GM12878 (cell line): ENCODE measurements at regions not wholly inside any gene's neighbourhood (a gene's known extent, or its start where the extent isn't known, plus 50 kb on each side); places are given as distances from the start of the nearest gene placed in this dataset.

Source experiments
- ATAC-seq: fragments of 200-7000 bp; cut with Tn5 transposase; 3 replicates; pipeline ENCODE4 v1.9.1; 2020; ENCODE audit warnings: mild to moderate bottlenecking, moderate library complexity
- BruUV-seq: library from RNA; stranded (reverse); fragments of 400-500 nt; replicated peaks from 2 replicates; lab custom pipeline; 2021; lab: Mats Ljungman, UMichigan
- CTCF ChIA-PET: fragments of 300-600 bp; sonication (Branson Sonifier 250); formaldehyde crosslinking; extraction: SDS; loops from one replicate; lab custom pipeline; 2021; ENCODE audit warnings: inconsistent platforms; lab: Yijun Ruan, JAX
- POLR2A ChIA-PET: fragments of 350-600 bp; formaldehyde crosslinking; extraction: SDS; loops from one replicate; lab custom pipeline; 2021; ENCODE audit warnings: inconsistent platforms; lab: Charles Lee
- RAD21 ChIA-PET: fragments of 300-600 bp; sonication (Branson Sonifier 250); formaldehyde crosslinking; loops from one replicate; lab custom pipeline; 2023; ENCODE audit warnings: antibody characterized with exemption; ENCODE audit not compliant: unreplicated experiment; lab: Charles Lee
- SMC1A ChIA-PET: fragments of 300-600 bp; sonication (Branson Sonifier 250); formaldehyde crosslinking; loops from one replicate; lab custom pipeline; 2023; ENCODE audit not compliant: unreplicated experiment, uncharacterized antibody; lab: Charles Lee
- DNase-seq: peaks from one replicate; pipeline ENCODE4 v3.0.0-alpha.2; 2011; ENCODE audit warnings: low read depth, low spot score
- FAIRE-seq: peaks from 3 replicates; lab custom pipeline; 2011; peaks lifted over from hg19 to GRCh38; lab: Jason Lieb, UNC
- H2AFZ ChIP-seq: 2 replicates; pipeline ENCODE4 v1.6.0; 2011; ENCODE audit warnings: low read depth, low read length, control low read depth; ENCODE audit not compliant: control insufficient read depth
- H3K27ac ChIP-seq: 2 replicates; pipeline ENCODE4 v1.5.1; 2011; ENCODE audit warnings: control low read depth; ENCODE audit not compliant: control insufficient read depth, insufficient read depth
- H3K27me3 ChIP-seq, 2 experiments: replicated peaks in 1 of 2; 2 replicates each; pipeline versions ENCODE4 v1.6.0 to v1.6.1; 2011; ENCODE audit warnings: low read length in 1 of 2; ENCODE audit not compliant: control insufficient read depth in 2 of 2, insufficient read depth in 2 of 2
- H3K36me3 ChIP-seq, 2 experiments: 2 replicates each; pipeline ENCODE4 v1.5.1; 2011; ENCODE audit warnings: low read length in 1 of 2; ENCODE audit not compliant: control insufficient read depth in 2 of 2, insufficient read depth in 2 of 2
- H3K4me1 ChIP-seq: 2 replicates; pipeline ENCODE4 v1.6.1; 2011; ENCODE audit warnings: mild to moderate bottlenecking, low read length, moderate library complexity, mixed read lengths; ENCODE audit not compliant: control insufficient read depth, insufficient read depth
- H3K4me2 ChIP-seq: 2 replicates; pipeline ENCODE4 v1.6.0; 2011; ENCODE audit warnings: control low read depth; ENCODE audit not compliant: control insufficient read depth, insufficient read depth
- H3K4me3 ChIP-seq: fragments of 200-600 bp; sonication (generic); 2 replicates; pipeline ENCODE4 v1.5.1; 2016
- H3K79me2 ChIP-seq: 2 replicates; pipeline ENCODE4 v1.6.0; 2011; ENCODE audit warnings: low read length; ENCODE audit not compliant: control insufficient read depth, insufficient read depth
- H3K9ac ChIP-seq: 2 replicates; pipeline ENCODE4 v1.8.0; 2011; ENCODE audit warnings: low read length, control low read depth, mixed read lengths; ENCODE audit not compliant: control insufficient read depth, insufficient read depth
- H3K9me3 ChIP-seq: replicated peaks from 3 replicates; pipeline ENCODE4 v1.5.1; 2011; ENCODE audit warnings: mild to moderate bottlenecking, low read length; ENCODE audit not compliant: control insufficient read depth, insufficient read depth
- H4K20me1 ChIP-seq: 2 replicates; pipeline ENCODE4 v1.6.0; 2011; ENCODE audit not compliant: control insufficient read depth, insufficient read depth
- CHD2 ChIP-seq: IDR thresholded peaks from 2 replicates; pipeline ENCODE4 v1.6.1; 2011; ENCODE audit warnings: low read depth, low read length, improper control_type of control experiment, borderline replicate concordance
- NFYB ChIP-seq: IDR thresholded peaks from 2 replicates; pipeline ENCODE4 v1.6.1; 2011; ENCODE audit warnings: low read depth, mild to moderate bottlenecking, low read length, improper control_type of control experiment, moderate library complexity; ENCODE audit not compliant: insufficient read depth
- PML ChIP-seq: IDR thresholded peaks from 2 replicates; pipeline ENCODE4 v1.6.1; 2012; ENCODE audit warnings: low read length, inconsistent platforms
- RBBP5 ChIP-seq: fragments of 200-600 bp; sonication (generic); conservative IDR thresholded peaks from 2 replicates; pipeline ENCODE4 v1.6.1; 2016
- TCF12 ChIP-seq: IDR thresholded peaks from 2 replicates; pipeline ENCODE4 v1.6.1; 2011; ENCODE audit warnings: low read depth, mild to moderate bottlenecking, low read length
- TCF3 ChIP-seq: IDR thresholded peaks from 2 replicates; pipeline ENCODE4 v1.6.1; 2012; ENCODE audit warnings: low read depth, mild to moderate bottlenecking, low read length, borderline replicate concordance; ENCODE audit not compliant: insufficient read depth
- WGBS: methylation state at CpG from one replicate; pipeline ENCODE4 v1.1.6; 2016; ENCODE audit warnings: low lambda C conversion rate; ENCODE audit not compliant: insufficient replicate concordance, insufficient coverage; ENCODE audit errors: missing lambda C conversion rate; 5-methylcytosine and 5-hydroxymethylcytosine counted together
- in situ Hi-C: fragments of 300-500 bp; cut with MboI; formaldehyde crosslinking; loops from 9 replicates; pipeline ENCODE4 v1.14.3; 2018; ENCODE audit warnings: mixed read lengths
- intact Hi-C: fragments of 100-400 bp; cut with micrococcal nuclease; formaldehyde crosslinking; loops from one replicate; pipeline ENCODE4 v1.14.2; 2022; ENCODE audit not compliant: unreplicated experiment
- TF ChIP-seq, protein P1 (sequence below): fragments of 450-650 bp; formaldehyde crosslinking; IDR thresholded peaks from 2 replicates; pipeline ENCODE4 v1.4.0; 2022; ENCODE audit warnings: mild to moderate bottlenecking, moderate library complexity
- TF ChIP-seq, protein P2 (sequence below): IDR thresholded peaks from 2 replicates; pipeline ENCODE4 v1.6.1; 2012; ENCODE audit warnings: low read depth, low read length, improper control_type of control experiment
- TF ChIP-seq, protein P3 (sequence below): fragments of 450-650 bp; IDR thresholded peaks from 2 replicates; pipeline ENCODE4 v1.6.1; 2017; ENCODE audit warnings: mild to moderate bottlenecking, low read depth, inconsistent platforms; ENCODE audit not compliant: poor library complexity, severe bottlenecking
- TF ChIP-seq, protein P4 (sequence below): fragments of 450-650 bp; IDR thresholded peaks from 2 replicates; pipeline ENCODE4 v1.6.1; 2017; ENCODE audit warnings: low read depth, mild to moderate bottlenecking, moderate library complexity
- TF ChIP-seq, protein P5 (sequence below): fragments of 450-650 bp; IDR thresholded peaks from 2 replicates; pipeline ENCODE4 v1.6.1; 2016; ENCODE audit warnings: mild to moderate bottlenecking

DNA sequence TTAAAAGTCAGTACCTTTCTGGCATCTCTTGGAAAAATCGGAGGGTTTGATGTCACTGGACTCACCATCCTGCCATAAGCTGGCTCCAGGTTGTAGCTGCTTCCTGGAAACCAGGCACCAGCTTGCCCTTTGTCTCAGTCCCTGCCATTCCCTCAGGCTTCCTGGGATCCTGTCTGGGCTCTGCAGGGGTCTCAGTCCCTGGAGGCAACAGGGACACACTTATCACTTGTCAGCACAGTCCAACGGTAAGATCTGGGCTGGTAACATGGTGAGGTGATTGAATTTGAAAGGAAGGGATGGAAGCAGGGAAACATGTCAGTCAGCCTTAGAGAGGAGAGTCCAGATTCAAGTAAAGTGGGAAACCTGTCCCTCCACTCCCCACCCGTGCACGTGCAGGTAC lies 147.6 kb upstream of the ECI2 start (continued):
- TF ChIP-seq, protein P1, sequence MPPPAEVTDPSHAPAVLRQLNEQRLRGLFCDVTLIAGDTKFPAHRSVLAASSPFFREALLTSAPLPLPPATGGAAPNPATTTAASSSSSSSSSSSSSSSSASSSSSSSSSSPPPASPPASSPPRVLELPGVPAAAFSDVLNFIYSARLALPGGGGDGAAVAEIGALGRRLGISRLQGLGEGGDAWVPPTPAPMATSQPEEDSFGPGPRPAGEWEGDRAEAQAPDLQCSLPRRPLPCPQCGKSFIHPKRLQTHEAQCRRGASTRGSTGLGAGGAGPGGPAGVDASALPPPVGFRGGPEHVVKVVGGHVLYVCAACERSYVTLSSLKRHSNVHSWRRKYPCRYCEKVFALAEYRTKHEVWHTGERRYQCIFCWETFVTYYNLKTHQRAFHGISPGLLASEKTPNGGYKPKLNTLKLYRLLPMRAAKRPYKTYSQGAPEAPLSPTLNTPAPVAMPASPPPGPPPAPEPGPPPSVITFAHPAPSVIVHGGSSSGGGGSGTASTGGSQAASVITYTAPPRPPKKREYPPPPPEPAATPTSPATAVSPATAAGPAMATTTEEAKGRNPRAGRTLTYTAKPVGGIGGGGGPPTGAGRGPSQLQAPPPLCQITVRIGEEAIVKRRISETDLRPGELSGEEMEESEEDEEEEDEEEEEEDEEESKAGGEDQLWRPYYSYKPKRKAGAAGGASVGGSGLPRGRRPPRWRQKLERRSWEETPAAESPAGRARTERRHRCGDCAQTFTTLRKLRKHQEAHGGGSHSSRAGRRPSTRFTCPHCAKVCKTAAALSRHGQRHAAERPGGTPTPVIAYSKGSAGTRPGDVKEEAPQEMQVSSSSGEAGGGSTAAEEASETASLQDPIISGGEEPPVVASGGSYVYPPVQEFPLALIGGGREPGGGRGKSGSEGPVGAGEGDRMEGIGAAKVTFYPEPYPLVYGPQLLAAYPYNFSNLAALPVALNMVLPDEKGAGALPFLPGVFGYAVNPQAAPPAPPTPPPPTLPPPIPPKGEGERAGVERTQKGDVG (CRISPR knock-in tag) = no peak
- TF ChIP-seq CHD2 = no peak

DNA sequence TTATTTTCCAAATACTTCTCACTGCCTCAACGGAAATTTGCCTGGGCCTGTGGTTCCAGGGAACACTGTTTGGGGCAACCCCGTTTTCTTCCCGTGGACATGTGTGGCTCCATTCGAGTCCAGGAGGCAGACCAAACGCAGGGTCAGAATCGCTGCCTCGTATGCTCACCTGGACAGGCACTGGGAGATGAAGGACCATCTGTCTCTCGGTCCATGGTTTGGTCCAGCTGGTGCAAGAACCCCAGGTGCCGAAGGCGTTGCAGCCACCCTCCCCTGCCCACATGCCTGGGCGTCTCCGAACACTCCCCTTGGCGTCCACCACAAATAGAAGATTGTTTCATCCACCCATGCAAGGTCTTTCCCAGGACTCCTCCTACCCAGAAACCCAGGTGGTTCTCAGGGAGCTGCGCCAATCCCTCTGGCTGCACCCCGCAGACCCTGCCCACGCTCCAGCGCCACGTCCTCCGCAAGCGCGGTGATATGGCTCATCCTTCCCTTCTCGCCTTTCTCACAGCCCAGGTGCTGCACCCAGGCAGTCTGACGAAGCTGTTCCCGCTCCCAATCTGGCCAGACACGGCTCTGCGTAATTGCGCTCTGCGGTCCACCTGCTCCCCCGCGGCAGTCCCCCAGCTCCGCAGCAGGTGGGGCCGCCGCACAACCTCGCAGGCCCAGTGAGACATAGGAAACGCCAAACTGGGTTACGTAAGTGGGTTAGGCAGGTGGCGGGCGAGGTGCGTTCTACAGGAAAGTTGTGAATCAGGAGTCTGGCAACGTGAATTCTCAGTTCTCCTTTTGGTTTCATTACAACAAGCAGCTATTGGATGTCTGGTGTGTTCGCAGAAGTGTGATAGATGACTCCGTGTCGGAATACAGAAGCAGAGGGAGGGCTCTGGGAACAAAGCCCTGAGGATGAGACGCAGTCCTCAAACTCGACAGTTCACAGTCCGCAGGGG lies 146.2 kb upstream of the ECI2 start:
- BruUV-seq = no TSS peak
- POLR2A ChIA-PET = no interaction called here
- DNase-seq (peak; percentile 53), ATAC-seq (peak; percentile 90), FAIRE-seq (peak; percentile 66)
- Histone ChIP-seq H3K4me2 (peak overlapping the region; percentile 69), H3K79me2 (no peaks in the 10 kb centered on the region), H3K27me3 (peaks cover 0 to 5% of the 10 kb centered on the region in 2 experiments; a peak in 2 of 4 replicates), H3K9me3 (no peaks in the 10 kb centered on the region), H2AFZ (no peak overlapping the region), H3K4me1 (0 out of 2 replicates have a peak, but pooled peaks cover 3% of the 10 kb centered on the region), H3K36me3 (no peaks in the 10 kb centered on the region), H4K20me1 (no peaks in the 10 kb centered on the region), H3K9ac (no peak overlapping the region), H3K4me3 (peak overlapping the region; percentile 44; the same call in 1 of the 2 replicates), H3K27ac (no peak overlapping the region)
- WGBS = 32% methylated on average over 46 of the region's 46 CpGs
- in situ Hi-C loops (no loop called here), intact Hi-C loops (no loop called here)
- RAD21 ChIA-PET = no interaction called here
- SMC1A ChIA-PET = interaction anchor here (1.3 kb wide), 2 partner anchors 14 to 238 kb away, joined by 3 read pairs; no protein-coding TSS in a partner anchor
- CTCF ChIA-PET = no interaction called here
- no peak for TF ChIP-seq RBBP5
- 0 out of 2 replicates have a peak, but pooled peaks have one; percentile 24 for TF ChIP-seq NFYB
- TF ChIP-seq, protein P2, sequence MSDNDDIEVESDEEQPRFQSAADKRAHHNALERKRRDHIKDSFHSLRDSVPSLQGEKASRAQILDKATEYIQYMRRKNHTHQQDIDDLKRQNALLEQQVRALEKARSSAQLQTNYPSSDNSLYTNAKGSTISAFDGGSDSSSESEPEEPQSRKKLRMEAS = 0 out of 2 replicates have a peak, but pooled peaks have one; percentile 45
- no peak for TF ChIP-seq PML
- TF ChIP-seq, protein P3, sequence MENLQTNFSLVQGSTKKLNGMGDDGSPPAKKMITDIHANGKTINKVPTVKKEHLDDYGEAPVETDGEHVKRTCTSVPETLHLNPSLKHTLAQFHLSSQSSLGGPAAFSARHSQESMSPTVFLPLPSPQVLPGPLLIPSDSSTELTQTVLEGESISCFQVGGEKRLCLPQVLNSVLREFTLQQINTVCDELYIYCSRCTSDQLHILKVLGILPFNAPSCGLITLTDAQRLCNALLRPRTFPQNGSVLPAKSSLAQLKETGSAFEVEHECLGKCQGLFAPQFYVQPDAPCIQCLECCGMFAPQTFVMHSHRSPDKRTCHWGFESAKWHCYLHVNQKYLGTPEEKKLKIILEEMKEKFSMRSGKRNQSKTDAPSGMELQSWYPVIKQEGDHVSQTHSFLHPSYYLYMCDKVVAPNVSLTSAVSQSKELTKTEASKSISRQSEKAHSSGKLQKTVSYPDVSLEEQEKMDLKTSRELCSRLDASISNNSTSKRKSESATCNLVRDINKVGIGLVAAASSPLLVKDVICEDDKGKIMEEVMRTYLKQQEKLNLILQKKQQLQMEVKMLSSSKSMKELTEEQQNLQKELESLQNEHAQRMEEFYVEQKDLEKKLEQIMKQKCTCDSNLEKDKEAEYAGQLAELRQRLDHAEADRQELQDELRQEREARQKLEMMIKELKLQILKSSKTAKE = peak; percentile 48
- TF ChIP-seq, protein P4, sequence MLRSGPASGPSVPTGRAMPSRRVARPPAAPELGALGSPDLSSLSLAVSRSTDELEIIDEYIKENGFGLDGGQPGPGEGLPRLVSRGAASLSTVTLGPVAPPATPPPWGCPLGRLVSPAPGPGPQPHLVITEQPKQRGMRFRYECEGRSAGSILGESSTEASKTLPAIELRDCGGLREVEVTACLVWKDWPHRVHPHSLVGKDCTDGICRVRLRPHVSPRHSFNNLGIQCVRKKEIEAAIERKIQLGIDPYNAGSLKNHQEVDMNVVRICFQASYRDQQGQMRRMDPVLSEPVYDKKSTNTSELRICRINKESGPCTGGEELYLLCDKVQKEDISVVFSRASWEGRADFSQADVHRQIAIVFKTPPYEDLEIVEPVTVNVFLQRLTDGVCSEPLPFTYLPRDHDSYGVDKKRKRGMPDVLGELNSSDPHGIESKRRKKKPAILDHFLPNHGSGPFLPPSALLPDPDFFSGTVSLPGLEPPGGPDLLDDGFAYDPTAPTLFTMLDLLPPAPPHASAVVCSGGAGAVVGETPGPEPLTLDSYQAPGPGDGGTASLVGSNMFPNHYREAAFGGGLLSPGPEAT = peak; percentile 14; the same call in 1 of the 2 replicates
- TF ChIP-seq TCF12 = peak; percentile 59; the same call in 1 of the 2 replicates
- TF ChIP-seq, protein P5, sequence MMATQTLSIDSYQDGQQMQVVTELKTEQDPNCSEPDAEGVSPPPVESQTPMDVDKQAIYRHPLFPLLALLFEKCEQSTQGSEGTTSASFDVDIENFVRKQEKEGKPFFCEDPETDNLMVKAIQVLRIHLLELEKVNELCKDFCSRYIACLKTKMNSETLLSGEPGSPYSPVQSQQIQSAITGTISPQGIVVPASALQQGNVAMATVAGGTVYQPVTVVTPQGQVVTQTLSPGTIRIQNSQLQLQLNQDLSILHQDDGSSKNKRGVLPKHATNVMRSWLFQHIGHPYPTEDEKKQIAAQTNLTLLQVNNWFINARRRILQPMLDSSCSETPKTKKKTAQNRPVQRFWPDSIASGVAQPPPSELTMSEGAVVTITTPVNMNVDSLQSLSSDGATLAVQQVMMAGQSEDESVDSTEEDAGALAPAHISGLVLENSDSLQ = peak; percentile 46; the same call in 1 of the 2 replicates
- TF ChIP-seq TCF3 = peak; percentile 88
